DND-41 (cell line): ENCODE measurements at regions not wholly inside any gene's neighbourhood (a gene's known extent, or its start where the extent isn't known, plus 50 kb on each side); places are given as distances from the start of the nearest gene placed in this dataset.

Source experiments
- CTCF ChIP-seq: IDR thresholded peaks from 2 replicates; pipeline ENCODE4 v1.5.1; 2012; ENCODE audit warnings: borderline replicate concordance, low read length, moderate library complexity, mild to moderate bottlenecking; ENCODE audit not compliant: poor library complexity, severe bottlenecking; ENCODE audit errors: extremely low read depth
- EZH2 ChIP-seq: IDR thresholded peaks from 3 replicates; pipeline ENCODE4 v1.6.1; 2012; ENCODE audit warnings: borderline replicate concordance, low read depth, mild to moderate bottlenecking, moderate library complexity, low read length, inconsistent platforms; ENCODE audit not compliant: severe bottlenecking

- no peak for TF ChIP-seq CTCF
- TF ChIP-seq EZH2 = no peak
Measured at GRCh38 chr7:22932896-22933295, 81.0 kb downstream of the HYCC1 start.
